ENCODE measurements at regions not wholly inside any gene's neighbourhood (a gene's known extent, or its start where the extent isn't known, plus 50 kb on each side); places are given as distances from the start of the nearest gene placed in this dataset.

DNA sequence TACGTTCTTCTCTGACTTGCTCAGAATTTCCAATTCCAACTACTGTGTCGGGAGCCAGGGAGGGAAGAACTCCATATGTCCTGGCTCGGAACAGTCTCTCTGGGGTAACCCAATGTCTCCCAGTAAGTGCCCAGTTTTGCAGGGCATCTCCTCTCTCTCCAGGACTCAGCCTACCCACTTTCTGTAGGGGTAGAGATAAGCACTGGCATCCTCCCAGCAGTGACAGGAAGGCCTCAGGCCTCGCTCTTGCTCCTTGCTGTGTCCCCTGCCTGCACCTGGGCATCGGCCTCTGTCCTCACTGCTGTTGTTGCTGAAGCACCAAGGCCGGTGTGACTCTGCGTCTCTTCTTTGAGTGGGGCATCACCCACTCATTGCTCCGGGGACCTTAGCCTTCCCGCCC, 388.9 kb upstream of the JARID2 start:
- 91 to 93% (median 91%) methylated on average over 9 of the region's 9 CpGs for WGBS, 3 donors
- Histone ChIP-seq H3K4me1 (ENCODE audit: insufficient read depth) (no peaks in the 10 kb centered on the region), H3K27ac (no peak overlapping the region), H3K4me3 (no peak overlapping the region), H3K36me3 (no peaks in the 10 kb centered on the region), H3K27me3 (no peaks in the 10 kb centered on the region), H3K9me3 (no peaks in the 10 kb centered on the region)
- no peak for DNase-seq
- TF ChIP-seq POLR2A (IDR thresholded peaks at IDR 0.05) (no peak), EP300 (IDR thresholded peaks at IDR 0.05) (no peak)
- TF ChIP-seq, protein P1, sequence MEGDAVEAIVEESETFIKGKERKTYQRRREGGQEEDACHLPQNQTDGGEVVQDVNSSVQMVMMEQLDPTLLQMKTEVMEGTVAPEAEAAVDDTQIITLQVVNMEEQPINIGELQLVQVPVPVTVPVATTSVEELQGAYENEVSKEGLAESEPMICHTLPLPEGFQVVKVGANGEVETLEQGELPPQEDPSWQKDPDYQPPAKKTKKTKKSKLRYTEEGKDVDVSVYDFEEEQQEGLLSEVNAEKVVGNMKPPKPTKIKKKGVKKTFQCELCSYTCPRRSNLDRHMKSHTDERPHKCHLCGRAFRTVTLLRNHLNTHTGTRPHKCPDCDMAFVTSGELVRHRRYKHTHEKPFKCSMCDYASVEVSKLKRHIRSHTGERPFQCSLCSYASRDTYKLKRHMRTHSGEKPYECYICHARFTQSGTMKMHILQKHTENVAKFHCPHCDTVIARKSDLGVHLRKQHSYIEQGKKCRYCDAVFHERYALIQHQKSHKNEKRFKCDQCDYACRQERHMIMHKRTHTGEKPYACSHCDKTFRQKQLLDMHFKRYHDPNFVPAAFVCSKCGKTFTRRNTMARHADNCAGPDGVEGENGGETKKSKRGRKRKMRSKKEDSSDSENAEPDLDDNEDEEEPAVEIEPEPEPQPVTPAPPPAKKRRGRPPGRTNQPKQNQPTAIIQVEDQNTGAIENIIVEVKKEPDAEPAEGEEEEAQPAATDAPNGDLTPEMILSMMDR (IDR thresholded peaks at IDR 0.05) = no peak
- intact Hi-C loops (cut with DNase I) = no loop called here

DNA sequence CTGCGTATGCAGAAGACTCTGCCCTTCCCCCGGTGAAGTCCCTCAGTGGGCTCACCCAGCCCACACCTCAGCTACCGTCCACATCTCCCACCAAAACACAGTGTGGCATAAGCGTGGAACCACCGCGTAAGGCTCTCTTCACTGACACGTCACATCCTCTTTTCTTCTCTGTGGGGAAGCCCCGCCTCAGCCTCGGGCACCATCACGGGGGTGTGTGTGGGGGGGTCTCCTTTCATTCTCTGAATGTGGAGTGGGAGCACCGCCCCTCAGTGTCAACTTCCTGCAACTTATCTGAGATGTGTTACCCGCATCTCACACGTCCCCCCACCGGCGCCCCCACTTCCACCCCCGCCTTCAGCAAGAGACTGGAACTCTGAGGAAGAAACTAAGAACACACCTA, 388.4 kb upstream of the JARID2 start:
- Histone ChIP-seq H3K9me3 (no peaks in the 10 kb centered on the region), H3K36me3 (no peaks in the 10 kb centered on the region), H3K4me1 (ENCODE audit: insufficient read depth) (no peaks in the 10 kb centered on the region), H3K27ac (no peak overlapping the region), H3K27me3 (no peaks in the 10 kb centered on the region), H3K4me3 (no peak overlapping the region)
- WGBS, 3 donors = 82 to 88% (median 85%) methylated on average over 16 of the region's 16 CpGs
- no peak for TF ChIP-seq EP300 (IDR thresholded peaks at IDR 0.05)
- no peak for TF ChIP-seq POLR2A (IDR thresholded peaks at IDR 0.05)
- TF ChIP-seq, protein P1 (IDR thresholded peaks at IDR 0.05) = no peak
- intact Hi-C loops (cut with DNase I) = no loop called here
- DNase-seq = no peak

DNA sequence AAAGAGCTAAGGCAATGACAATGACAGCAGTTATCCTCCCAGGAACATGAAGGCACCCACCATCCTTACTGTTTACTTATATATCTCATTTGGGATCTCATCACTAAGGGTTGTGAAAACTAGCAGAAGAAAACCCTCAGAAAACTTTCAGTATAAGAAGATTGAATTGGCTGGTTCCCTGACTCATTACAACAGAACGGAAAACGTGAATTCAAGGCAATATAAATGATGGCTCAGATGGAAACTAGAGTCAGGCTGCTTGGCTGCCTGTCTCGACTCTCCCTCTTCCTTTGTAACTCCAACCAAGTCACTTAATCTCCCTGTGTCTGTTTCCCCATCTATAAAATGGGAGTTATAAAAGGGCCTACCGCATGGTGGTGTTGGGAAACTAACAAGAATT, 387.1 kb upstream of the JARID2 start:
- no peaks in the 10 kb centered on the region for H3K9me3 ChIP-seq
- H3K36me3 ChIP-seq = no peaks in the 10 kb centered on the region
- TF ChIP-seq POLR2A (IDR thresholded peaks at IDR 0.05) (no peak), EP300 (IDR thresholded peaks at IDR 0.05) (no peak)
- TF ChIP-seq, protein P1 (IDR thresholded peaks at IDR 0.05) = no peak
- H3K4me1 ChIP-seq (ENCODE audit: insufficient read depth) = no peaks in the 10 kb centered on the region
- intact Hi-C loops (cut with DNase I) = no loop called here
- H3K27ac ChIP-seq = no peak overlapping the region
- WGBS, 3 donors = 82 to 93% (median 90%) methylated on average over 4 of the region's 4 CpGs
- no peak overlapping the region for H3K4me3 ChIP-seq
- H3K27me3 ChIP-seq = no peaks in the 10 kb centered on the region
- DNase-seq = no peak

DNA sequence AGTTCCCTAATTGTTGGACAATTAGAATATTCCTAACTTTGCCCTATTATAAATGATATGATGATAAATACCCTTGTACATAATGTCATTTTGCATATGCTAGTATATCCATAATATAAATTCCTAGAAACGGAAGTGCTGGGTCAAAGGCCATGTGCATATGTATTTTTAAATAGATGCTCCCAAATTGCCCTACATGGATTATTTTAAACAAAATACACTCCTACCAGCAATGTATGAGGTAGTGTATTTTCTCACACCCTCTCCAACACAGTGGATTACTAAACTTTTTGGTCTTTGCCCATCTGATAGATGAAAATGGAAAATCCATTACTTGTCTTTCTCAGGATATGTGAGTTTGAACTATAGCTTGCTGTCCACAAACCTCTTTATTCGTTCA, 385.1 kb upstream of the JARID2 start:
- DNase-seq = no peak
- no peak for TF ChIP-seq POLR2A (IDR thresholded peaks at IDR 0.05)
- TF ChIP-seq, protein P1 (IDR thresholded peaks at IDR 0.05) = no peak
- TF ChIP-seq EP300 (IDR thresholded peaks at IDR 0.05) = no peak
- H3K4me3 ChIP-seq = no peak overlapping the region

More for the DNA sequence above, 385.1 kb upstream of the JARID2 start:
- 68 to 80% (median 73%) methylated on average over 2 of the region's 2 CpGs for WGBS, 3 donors
- H3K4me1 ChIP-seq (ENCODE audit: insufficient read depth) = no peaks in the 10 kb centered on the region
- intact Hi-C loops (cut with DNase I) = no loop called here
- no peaks in the 10 kb centered on the region for H3K27me3 ChIP-seq
- H3K27ac ChIP-seq = no peak overlapping the region
- H3K36me3 ChIP-seq = no peaks in the 10 kb centered on the region
- H3K9me3 ChIP-seq = no peaks in the 10 kb centered on the region
